GM21381 (cell line): ENCODE measurements at regions not wholly inside any gene's neighbourhood (a gene's known extent, or its start where the extent isn't known, plus 50 kb on each side); places are given as distances from the start of the nearest gene placed in this dataset.
"Not testable (repeated sequence)": the region's sequence is repeated elsewhere in the genome, so short reads cannot be mapped to it uniquely, and the experiment has no call there.

Experiments
- ATAC-seq: cut with Tn5 transposase; IDR thresholded peaks from one replicate; pipeline ENCODE4 v1.9.1; 2021; ENCODE audit warnings: mild to moderate bottlenecking, moderate library complexity; ENCODE audit not compliant: unreplicated experiment

GRCh38 chr6:119757467-119757866 is 407.9 kb upstream of the MAN1A1 start:
- no peak for ATAC-seq

GRCh38 chr6:119749335-119749734 is 399.8 kb upstream of the MAN1A1 start:
- no peak for ATAC-seq

DNA sequence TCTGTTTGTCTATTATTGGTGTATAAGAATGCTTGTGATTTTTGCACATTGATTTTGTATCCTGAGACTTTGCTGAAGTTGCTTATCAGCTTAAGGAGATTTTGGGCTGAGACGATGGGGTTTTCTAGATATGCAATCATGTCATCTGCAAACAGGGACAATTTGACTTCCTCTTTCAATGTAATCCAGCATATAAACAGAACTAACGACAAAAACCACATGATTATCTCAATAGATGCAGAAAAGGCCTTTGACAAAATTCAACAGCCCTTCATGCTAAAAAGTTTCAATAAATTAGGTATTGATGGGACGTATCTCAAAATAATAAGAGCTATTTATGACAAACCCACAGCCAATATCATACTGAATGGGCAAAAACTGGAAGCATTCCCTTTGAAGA is 399.0 kb upstream of the MAN1A1 start:
- ATAC-seq = not testable (repeated sequence)

DNA sequence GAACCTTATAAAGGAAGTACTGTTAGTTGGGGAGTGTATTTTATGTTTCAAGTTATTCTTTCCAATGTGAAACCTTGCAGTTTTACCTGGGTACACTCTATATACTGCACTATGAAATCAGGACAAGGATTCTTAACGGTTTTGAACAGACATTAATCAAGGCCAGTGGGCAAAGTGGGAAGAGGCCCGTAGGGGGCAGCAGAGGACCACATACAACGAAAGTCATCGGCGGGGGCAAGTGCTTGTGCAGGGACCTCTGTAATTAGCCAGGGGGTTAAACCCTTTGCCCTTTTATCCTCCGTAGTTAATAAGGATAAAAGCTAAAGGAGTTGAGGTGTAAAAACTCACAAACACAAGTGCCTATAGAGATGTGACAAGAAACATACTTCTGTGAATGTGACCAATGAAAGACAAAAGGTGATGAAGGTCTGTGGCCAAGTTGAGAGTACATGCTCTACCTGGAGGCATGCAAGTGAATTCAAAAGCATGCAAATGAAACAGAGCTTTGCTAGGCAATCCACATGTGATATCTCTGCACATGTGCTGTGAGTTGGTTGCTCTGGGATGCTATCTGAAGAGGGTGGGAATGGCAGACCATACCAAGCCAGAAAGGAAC is 392.7 kb upstream of the MAN1A1 start:
- ATAC-seq = peak; percentile 89

- no peak for ATAC-seq
Observed at GRCh38 chr6:119739769-119740168, 390.2 kb upstream of the MAN1A1 start.

DNA sequence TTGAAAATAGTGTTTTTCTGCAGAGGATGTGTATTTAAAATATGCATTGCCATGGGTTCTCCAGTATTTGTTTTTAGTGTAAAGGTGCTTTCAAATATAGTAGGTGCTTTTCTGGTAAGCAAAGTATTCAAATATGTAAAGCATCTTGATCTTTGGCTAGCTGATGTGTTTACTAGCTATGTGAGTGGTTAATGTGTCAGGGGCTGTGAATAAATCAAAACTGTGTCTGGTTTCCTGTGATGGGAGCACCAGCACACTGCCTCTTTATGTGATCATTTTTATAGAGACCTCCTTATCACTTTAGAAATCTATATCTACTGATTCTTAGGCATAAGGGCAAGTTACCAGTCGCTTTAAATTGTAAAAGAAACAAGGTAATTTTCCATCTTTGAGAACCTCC is 388.9 kb upstream of the MAN1A1 start:
- no peak for ATAC-seq

DNA sequence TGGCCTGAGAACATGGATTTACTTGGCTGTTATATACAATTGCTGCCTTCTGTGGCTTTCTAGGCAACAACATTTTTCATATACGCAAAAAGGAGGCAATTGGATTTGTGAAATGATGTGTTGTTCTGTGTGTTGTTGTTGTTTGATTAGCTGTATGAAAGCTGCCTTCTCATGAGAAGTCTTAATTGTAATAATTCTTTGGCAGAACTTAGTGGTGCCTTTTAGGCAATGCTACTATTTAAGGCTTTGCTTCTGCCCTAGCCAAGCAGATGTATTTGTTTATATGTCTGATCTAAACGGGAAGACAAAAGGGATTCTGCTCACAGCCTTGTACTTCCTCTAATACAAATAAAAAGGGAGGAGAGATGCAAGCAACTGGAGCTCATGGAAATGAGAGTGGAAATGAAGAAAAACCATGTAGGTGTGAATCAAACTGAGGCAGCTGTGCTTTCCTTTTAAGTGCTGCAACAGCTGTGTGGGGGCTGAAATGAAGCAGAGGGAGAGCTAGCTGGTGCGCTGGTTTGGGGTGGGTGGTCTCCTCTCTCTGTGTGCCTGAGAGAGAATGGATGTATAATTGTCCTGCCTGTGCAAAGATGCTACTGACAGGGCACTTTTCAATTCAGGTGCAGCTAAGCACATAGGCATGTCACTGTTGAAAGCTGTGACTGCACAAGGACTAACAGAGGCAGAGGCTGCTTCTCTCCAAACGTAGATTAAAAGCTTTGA is 386.9 kb upstream of the MAN1A1 start:
- no peak for ATAC-seq

- ATAC-seq = no peak
Observed at GRCh38 chr6:119735530-119735929, 386.0 kb upstream of the MAN1A1 start.

DNA sequence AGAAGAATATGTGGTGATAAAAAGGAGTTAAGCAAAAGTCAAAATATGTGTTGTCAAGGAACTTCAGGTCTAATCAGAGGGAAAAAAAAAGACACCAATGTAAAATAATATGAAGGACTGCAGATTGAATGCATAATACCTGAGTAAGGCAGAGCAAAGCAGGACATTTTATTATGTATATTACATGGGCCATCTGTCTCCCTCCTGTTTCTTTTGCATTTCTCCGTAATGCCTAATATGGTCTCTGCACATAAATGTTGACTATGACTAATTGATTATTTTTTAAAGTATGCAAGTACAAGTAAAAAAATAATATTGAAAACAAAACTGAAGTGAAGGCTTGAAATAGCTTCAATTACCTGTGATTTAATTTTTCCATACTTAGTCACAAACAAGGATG is 384.7 kb upstream of the MAN1A1 start:
- no peak for ATAC-seq

DNA sequence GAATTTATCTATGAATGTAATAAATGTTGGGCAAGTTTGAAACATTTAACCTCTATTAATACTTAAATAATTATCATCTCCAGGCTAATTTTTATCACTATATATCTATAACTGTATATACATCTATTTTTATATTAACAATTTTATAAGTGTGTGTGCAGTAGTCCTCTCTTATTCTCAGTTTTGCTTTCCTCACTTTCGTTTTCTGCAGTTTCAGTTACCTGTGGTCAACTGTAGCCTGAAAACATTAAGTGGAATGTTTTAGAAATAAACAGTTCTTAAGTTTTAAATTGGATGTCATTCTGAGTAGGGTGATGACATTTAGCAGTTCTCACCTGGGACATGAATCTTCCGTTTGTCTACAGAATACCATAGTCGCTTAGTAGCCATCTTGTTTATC is 379.4 kb upstream of the MAN1A1 start:
- peak; percentile 76 for ATAC-seq

DNA sequence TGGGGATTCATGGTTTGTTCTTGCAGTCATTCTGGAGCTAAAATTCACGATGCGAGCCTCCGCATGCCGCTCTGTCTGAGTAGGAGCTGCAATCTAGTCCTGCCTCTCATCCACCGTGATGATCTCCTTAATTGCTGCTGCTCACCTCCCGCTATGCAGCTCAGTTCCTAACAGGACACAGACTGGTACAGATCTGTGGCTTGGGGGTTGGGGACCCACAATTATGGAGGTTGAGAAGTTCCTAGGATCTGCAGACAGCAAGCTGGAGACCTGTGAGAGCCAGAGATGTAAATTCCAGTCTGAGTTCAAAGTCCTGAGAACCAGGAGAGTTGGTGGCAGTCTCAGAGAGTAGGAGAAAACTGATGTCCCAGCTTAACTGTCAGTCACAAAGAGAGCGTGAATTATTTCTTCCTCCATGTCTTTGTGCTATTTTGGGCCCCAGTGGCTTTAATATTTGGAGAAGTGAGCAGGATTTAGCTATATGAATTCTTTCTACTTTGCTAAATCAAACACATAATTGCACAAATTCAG is 378.7 kb upstream of the MAN1A1 start:
- no peak for ATAC-seq

DNA sequence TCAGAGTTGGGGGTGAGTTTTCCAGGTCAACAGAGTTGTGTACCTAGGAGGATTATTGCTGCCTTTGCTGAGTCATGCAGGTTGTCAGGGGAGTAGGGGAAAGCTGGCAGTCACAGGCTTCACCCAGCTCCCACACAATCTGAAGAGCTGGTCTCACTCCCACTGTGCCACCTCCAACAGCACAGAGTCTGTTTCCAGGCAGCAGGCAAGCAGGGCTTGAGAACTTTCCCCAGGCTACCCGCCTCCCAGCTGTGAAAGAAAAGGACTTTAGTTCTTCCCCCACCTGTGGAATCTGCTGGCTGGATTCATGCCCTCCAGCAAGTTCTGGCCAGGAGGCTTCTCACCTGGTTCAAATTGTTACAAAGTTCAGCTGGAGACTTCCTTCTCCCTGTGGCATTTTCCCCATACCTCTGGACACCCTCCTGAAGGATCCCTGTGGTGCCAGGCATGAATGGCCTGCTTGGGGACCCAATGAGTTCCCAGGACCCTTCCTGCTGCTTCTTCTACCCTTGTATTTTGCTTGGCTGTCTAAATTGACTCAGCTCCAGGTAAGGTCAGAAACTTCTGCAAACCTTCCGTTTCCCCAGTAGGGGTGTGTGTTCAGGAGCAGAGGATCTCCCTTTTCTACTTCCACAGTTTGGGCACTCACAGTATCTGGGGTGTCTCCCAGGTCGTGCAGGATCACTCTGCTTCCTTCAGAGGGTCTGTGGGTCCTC is 378.1 kb upstream of the MAN1A1 start:
- ATAC-seq = no peak

- ATAC-seq = not testable (repeated sequence)
Observed at GRCh38 chr6:119726912-119727311, 377.4 kb upstream of the MAN1A1 start.

- no peak for ATAC-seq
Observed at GRCh38 chr6:119726086-119726485, 376.5 kb upstream of the MAN1A1 start.

DNA sequence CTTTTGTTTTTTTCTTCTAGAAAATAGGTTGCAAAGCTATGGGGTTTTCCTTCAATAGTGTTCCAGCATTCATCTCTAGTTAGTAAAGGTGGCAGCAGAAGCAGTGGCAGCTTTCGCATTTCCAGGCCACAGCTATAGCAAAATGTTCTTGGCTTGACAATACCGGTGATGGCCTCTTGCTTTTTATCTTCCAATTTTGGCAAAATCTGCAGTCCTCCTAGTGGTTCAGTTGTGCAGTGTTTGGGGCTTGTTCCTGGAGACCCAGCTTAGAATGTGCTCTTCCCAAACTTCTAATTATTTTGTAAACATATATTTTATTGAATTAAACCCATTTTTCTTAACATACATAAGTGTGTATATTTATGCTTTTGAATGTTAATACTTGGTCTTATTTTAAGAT is 370.6 kb upstream of the MAN1A1 start:
- ATAC-seq = no peak

GRCh38 chr6:119717942-119718341 is 368.4 kb upstream of the MAN1A1 start:
- ATAC-seq = no peak

- ATAC-seq = no peak
Observed at GRCh38 chr6:119716668-119717270, 367.2 kb upstream of the MAN1A1 start.

- no peak for ATAC-seq
Observed at GRCh38 chr6:119713903-119714302, 364.3 kb upstream of the MAN1A1 start.

DNA sequence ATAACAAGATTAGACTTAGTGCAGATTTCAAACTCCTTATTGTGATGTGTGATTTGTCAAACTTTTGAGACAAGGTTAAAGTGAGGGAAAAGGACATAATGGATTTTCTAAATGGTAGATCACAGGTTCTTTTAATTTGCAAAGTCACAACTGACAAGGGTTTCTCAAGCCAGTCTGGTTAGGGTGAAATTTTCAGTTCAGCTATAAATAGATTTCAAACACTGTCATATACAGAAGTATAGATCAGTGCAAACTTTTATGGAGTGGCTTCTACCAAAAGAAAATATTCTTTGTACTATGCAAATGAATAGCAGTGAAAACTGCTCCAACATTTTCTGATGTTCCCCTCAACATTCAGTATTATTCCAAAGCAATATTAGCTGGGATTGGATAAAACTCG is 337.1 kb upstream of the MAN1A1 start:
- ATAC-seq = no peak

GRCh38 chr6:119686240-119686639 is 336.7 kb upstream of the MAN1A1 start:
- ATAC-seq = no peak

DNA sequence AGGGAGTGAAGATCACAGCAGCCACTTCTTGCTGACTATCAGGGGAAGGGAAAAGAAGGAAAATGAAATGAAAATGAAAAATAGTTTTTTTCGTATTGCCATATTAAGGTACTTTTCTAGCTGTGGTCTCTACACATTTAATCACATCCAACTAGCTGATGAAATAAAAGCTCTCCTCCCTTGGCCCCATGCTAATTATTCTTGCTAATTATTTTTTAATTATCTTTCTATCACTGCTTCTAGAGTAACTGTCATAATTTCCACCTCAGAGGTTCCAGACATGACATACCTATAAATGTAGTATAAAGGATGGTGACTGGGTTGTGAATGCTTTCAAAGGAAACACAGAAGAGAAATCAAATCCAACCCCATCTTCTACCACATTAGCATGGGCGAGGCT is 334.1 kb upstream of the MAN1A1 start:
- no peak for ATAC-seq
